RCC 7860 (cell line): ENCODE measurements at regions not wholly inside any gene's neighbourhood (a gene's known extent, or its start where the extent isn't known, plus 50 kb on each side); places are given as distances from the start of the nearest gene placed in this dataset.
"Not testable (repeated sequence)": the region's sequence is repeated elsewhere in the genome, so short reads cannot be mapped to it uniquely, and the experiment has no call there.

Source experiments
- DNase-seq: peaks from one replicate; pipeline ENCODE4 v3.0.0-alpha.2; 2015; ENCODE audit warnings: low spot score
- FAIRE-seq: peaks from 2 replicates; lab custom pipeline; 2012; peaks lifted over from hg19 to GRCh38; lab: Jason Lieb, UNC

DNA sequence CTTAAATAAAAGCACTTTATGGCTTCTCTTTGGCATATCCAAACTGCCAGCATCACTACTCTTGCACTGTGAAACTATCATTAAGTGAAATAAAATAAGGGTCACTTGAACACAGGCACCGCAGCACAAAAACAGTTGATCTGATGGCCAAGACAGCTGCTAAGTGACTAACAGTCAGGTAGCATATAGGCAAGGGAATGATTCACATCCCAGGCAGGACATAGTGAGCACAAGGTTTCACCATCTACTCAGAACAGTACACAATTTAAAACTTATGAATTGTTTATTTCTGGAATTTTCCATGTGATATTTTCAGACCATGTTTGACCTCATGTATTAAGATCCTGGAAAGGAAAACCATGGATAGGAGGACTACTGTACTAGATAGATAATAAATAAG is 214.2 kb downstream of the MREG start:
- peak; percentile 74 for FAIRE-seq
- DNase-seq = peak; percentile 34

DNA sequence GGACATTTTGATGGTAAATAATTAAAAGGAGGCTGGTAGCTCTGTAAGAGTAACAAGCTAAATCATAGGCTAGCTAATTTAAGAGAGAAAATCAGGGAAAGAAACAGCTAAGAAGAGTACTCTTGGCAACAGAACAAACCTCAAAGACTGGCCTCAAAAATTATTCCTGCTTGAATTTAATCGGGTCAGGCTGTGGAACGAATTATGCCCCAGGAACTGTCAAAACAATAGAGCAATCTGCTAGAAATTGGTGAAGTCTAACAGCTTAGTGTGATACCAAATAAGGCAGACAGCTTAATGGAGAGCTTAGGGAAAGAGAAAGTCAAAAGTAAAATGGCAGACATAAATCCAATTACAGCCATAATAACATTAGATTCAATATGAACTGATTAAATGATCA is 215.7 kb downstream of the MREG start:
- FAIRE-seq = no peak
- DNase-seq = no peak

DNA sequence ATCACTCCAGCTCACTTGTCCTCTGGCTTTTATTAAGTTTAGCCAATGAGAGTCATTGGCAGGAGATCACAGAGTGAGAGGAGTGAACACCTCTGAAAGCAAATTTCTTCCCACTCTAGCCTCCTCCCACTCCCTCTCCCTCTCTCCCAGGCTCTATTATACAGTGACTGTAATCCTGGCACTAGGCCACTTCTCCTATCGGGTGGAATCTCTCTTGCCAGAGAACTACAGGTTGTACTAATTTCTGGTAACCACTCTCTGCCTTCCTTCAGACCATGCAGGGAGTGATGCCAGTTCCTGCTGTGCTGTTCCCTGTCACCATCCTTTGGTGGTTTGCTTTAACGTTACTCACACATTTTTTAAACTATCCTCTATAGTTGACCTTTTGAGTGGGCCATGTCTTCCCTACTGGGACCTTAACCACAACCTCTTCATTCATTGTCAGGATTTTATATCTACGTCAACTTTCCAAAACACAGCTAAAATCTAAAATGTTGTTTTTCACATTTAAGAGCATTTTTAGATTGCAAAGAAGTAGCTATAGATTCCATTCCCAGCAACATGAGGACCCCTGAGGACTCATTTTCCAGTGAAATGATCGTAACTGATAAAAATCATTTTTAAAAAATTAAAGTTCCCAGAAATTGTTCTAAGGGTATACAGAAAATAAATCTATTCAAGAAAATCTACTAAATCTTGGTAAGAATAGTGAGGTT is 217.1 kb downstream of the MREG start:
- peak; percentile 98 for FAIRE-seq

DNA sequence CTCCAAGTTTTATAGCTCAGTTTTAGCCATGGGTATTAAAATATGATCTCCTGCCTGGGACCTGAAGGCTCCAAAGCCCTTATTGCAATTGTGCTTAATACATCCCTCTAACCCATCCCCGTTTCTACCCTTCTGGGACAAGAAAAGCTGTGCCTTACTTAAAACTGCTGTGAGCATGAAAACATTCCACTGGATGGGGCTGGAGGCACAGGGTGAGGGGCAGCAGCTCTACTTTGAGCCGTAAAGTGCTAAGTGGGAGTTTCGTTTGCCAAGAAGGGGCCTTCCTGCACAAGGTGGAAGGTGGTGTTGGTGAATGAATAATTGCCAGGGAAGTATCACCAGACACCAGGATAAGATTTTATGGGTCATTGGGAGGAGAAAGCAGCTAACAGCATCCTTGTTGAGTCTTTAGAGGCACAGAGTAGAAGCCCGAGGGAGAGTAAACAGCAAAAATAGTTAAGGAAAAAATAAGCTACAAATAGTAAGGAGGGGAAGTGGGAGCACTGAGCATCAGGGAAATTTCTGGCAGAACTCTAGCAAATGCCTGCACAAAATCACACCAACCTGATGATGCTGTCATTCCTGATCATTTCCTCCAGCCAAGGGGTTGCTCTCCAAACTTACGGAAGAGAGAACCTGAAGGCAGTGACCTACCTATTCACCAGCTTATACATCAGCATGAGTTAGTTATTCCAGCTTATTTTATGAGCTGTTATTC is 218.4 kb downstream of the MREG start:
- DNase-seq (no peak), FAIRE-seq (no peak)

More for the DNA sequence above, 217.1 kb downstream of the MREG start:
- DNase-seq = peak; percentile 99

DNA sequence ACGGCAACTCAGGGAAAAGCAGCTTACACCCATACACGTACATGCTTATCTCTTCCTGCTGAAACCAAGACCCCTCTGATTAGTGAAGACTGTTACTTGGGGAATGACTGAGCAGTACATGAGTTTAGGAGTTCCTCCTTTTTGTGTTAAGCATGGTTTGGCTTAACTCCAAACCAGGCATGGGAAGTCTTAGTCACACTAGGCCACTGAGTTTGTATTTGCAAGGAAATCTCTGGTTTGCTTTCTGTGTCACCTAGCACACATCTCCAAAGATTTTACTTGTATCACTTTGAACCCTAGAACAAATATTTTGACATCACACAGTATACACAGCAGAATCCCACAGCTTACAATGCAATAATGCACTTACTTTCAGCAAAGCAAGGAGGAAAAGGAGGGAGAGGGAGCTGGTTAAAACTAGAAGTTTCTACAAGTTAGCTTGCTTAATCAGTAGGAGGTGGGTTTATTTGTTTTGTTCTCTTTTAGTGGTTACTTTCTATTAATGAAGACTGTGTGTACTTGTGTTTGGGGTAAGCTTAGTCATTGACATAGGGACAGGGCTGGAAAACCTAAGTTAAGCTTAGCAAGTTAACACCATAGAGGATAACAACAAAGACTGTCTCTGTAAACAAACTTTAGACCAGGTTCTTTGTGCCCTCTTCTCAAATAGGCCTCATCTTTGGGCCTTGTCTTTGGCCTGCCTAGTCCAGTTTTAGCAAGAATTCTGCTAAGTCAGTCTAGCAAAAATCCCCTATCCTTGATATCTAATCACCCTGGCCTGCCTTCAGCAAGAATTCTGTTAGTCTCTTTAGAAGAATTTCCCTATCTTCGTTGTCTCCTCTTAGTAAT is 219.4 kb downstream of the MREG start:
- FAIRE-seq (peak; percentile 95), DNase-seq (peak; percentile 96)

DNA sequence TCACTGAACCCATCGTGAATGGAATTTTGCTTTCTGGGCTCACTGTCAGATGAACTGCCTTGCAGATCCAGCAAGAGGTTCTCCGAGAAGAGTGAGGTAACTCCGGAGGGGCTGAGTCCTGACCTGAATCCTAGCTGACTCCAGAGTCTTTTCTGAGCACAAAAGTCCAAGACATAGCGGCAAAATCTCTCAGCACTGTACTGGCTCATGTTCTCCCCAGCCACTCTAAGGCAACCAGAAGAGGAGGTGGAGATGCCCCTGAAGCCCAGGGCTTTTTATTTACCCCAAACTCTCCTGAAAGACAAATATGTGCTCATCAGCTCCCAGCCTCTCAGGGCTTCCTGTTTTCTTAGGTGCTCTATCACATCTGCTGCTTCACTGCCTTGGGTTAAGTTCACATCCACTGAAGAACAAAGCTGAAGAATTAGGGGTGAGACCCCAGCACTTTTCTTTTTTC is 221.8 kb downstream of the MREG start:
- FAIRE-seq = no peak

DNA sequence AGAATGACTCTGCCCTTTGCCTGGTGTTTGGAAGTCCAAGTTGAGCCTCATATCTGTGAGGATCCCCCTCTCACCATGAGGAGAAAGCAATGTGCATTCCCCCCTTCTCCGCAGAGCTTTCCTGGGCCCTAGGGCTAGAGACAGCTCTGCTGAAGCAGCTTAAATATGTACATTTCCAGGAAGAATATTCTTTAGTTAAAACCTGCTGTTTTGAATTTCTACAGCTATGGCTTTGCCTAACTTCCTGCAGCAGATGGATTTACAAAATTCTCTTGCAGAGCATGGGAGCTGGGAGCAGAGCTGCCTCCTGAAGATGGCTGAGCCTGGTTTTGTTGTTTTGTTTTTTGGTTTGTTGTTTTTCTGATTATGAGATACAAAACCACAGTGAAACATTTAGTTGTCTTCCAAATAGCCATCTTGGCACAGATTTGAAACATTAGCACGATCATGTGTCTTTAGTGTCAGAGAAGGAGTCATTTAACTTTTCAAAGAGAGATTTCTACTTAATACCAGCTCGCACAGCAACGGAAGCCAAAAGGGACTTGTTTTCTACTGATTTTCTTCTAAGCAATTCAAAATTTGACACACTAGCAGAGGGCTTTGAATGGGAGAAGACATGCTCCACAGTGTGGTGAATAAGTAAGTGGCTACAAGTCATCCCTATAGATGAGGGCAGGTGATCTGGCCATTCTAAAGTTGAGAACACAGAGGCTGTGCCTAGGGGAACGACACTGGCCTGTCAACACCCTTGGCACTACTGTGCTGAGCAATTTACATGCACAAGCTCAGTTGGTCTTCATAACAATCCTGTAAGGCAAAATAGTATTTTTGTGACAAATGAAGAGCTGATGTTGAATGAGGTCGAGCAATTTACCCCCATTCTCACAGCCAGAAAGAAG is 222.6 kb downstream of the MREG start:
- FAIRE-seq (no peak), DNase-seq (no peak)

More for the DNA sequence above, 221.8 kb downstream of the MREG start:
- no peak for DNase-seq

DNA sequence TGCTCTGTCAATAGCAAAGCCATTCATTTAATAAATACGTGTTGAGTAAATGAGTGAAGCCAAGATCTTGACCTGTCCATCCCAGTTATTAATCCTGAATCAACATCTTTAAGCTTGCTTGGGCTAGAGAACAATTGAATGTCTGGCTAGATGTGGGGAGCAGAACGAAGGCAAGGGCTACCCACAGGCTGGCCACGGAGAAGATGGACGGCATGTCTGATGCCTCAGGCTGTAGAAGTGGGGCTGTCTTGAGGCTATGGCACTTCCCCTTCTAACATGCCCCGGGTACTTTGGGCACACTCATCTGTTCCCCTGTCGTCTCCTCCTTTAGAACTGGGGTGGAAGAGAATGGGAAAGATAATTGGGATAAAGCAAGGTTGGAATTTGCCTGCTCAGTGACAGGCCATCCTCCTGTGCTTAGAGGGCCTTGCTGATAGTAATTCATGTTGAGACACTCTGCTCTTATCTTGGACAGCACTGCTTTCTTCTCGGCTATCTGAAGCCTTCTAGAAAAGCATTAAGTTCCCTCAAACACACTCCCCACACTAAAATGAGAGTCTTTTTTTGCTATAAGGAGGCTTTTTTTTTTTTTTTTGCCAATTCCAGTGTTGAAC is 225.7 kb downstream of the MREG start:
- FAIRE-seq (no peak), DNase-seq (no peak)

DNA sequence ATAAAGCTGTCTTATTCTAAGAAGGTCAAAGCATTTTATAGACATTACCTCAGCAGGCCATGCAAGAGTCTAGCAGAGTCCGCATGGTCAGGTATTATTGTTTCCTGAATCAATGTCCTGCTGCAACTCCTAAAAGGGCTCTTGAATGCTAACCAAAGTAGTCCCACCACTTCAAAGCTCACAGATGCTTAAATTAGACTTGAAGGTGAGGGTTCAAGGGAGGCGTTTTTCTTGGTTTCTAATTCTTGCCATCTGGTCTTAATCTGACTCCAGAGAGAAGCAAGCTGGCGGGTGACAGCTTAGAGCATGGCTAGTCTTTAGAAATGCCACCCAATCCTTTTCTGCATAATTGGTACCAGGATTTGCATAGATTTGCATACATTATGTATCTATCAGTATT is 226.3 kb downstream of the MREG start:
- DNase-seq = no peak
- FAIRE-seq = no peak

DNA sequence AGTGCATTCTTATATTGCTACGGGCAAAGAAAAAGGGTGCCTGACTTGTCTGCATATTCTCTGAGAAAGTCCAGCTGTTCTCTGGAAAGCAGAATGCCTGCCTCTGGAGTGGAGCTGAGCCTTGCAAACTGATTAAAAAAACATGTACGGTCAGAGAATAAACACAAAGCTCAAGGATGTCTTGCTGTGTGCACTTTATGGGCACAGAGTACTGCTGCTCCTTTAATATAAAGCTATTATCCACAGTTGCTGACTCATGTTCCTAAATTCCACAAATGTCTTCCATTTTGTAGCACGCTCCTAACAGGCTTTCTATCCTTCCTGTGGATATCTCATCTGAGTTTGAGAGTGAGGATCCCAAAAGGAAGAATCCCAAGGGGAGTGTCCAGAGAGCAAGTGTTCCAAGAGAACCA is 229.0 kb downstream of the MREG start:
- no peak for DNase-seq
- no peak for FAIRE-seq

DNA sequence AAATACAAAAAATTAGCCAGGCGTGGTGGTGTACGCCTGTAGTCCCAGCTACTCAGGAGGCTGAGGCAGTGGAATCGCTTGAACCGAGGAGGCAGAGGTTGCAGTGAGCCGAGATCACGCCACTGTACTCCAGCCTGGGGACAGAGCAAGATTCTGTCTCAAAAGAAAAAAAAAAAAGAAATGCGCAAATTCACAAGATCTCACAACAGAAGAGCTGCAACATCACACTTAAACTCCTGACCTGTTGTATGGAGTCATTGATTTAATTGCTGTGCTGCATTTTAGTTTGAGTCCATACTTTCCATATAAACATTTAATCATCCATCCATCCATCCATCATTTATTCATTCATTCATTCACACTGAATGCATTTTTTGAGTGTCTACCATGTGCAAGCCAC is 229.7 kb downstream of the MREG start:
- not testable (repeated sequence) for DNase-seq, FAIRE-seq

DNA sequence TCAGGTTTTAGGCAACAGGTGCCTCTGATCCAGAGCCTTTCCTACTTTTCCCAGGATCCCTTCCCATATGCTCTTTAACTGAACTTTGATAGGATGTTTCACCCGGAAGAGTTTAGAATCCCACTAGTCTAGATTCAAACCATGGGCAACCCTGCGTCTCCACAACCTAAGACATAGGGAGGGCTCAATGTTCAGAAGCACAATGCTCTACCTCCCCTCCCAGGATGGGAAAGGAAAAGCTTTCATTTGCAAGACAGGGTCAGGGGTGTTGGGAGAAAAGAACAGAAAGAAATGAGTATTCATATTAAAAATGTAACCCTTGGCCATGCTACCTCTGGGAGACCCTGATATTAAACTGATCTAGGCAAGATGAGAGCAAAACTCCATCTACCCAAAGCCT is 230.4 kb downstream of the MREG start:
- FAIRE-seq = no peak
- DNase-seq = no peak

DNA sequence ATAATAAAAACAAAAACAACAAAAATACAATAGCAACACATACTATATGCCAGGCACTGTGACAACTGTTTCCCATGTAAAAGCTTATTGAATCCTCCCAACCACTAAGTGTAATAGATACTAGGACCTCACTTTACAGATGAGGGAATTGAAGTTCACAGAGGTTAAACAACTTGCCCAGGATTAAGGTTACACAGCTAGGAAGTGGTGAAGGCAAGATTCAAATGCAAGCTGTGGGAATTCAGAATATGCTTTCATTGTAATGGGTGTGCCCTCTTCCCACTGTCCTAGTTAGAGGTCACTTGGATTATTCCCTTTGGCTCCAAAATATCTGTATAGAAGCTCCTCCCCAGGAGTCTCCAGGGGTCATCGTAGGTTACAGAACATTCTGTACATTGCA is 231.1 kb downstream of the MREG start:
- DNase-seq (no peak), FAIRE-seq (no peak)

DNA sequence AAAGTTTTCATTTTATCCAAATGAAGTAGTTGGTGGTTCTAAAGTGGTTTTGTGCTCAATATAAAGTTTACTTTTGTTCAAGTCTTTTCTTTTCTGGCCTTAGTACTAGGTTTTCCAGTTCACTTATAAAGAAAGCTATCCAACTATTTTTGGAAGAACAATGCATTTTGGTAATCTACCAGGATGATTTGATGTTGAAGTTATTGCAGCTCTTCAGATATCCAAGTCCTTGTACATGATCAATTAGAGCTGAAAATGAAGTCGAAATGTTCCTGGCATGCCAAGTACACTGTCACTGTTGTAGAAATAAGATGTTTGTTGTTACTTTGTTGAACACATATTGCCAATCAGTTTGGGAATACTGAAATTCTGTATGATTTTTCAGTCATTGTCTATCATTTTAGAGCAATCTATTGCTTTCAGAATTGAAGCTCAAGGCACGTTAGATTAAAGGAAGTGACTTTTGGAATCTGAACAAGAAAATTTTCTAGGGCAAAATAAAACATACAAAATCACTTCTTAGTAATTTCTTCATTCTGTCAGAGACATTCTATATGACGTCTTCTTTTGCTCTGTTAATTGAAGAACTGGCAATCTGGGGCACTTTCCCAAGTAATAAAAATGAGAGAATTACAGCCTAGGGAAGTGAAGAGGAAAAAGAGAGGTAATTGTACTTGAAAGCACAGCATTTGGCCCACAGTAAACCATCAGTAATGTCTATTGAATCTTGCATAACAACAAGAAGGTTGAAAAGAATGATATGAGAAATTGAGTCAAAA is 232.3 kb downstream of the MREG start:
- no peak for FAIRE-seq
- DNase-seq = no peak

DNA sequence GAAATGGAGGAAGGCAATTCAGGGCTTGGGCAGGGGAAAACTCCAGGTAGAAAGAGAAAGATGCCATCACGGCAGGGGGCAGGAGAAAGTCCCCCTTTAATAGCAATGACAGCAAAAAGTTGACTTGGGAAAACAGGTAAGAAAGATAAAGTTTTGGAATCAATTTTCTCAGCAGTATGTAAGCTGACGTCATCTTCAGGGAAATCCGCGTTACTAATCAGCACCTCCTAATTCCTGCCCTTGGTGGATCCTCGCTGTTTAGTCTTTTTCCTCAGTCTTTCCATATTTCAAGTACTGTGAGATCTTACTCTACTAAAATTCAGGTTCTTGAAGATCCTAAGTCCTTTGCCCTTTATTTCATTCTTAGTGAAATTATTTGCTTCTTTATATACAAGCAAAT is 233.0 kb downstream of the MREG start:
- FAIRE-seq = no peak
- no peak for DNase-seq

DNA sequence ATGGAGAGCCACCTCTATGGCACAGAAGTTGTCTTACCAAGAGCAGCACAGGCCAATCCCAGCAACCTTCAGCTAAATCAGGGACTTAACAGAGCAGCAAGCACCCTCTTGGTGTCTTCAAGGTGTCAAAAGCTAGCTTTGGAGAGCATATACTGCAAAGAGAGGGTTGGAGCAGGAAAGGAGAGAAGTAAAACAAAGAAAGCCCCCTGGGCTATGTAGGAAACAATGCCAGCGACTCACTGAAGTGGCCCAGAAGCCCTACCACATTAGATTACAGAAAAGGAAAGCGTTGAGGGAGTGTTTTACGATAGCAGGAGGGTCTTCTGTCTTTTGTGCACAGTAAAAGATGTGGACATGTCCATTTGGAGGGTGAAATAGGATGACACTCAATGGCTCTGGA is 233.4 kb downstream of the MREG start:
- no peak for FAIRE-seq
- DNase-seq = no peak

DNA sequence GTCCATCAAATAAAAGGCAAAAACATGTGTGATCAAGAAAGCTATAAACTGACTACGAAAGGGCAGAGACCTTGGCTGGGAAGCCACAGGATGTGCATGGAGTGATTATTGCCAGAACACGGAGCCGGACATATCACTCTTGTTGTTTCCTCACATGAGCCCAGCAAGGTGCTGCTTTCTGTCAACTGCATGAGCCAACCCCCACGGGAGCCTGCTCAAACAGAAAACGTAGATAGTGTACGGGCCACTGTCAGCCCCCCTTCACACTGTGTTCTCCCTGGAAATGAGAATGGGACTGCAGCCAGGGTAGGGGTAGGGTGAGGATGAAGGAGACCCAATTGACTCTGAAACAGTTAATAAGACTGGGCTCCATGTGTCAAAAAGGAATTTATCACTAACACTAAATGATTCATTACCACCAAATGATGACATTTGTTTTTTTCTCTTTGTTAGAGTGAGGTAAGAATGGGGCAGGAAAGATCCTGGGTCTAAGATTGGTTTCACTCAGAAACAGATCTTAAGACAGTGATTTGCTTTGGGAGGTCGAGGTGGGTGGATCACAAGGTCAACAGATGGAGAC is 235.8 kb downstream of the MREG start:
- FAIRE-seq = no peak

DNA sequence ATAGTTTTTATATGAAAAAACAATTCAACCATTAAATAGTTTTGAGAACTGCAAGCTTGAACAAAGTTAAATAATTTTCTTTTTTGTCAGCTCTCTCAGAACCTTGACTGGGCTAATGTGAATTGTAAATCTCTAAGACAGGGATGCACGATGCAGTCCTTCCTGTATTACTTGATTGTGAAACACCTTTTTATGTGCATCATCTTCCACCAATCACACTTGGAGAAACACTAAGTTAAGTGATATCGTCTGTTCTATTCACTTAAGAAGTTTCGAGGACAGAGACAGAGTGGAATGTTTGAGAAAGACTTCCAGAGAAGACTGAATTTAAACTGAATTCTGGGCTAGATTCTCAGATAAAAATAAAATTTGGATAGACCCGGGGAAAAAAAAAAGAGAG is 238.2 kb downstream of the MREG start:
- DNase-seq (no peak), FAIRE-seq (no peak)

More for the DNA sequence above, 235.8 kb downstream of the MREG start:
- no peak for DNase-seq

DNA sequence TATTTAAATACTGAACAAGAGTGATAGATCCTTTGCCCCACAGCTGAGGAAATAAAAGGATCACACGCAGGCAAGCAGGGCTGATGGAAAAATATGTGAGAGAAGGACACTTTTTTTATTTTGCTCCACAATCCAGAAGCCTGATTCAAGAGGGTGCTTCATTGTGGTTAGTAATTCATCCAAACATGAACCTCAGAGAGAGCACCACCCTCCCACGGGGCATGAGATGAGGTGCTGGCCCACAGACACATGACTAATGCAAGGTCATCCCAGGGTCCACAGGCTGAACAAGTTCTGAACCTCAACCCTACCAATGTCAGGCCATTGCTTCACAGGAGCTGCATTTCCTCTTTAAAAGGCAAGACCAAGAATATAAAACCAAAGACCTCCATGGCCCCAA is 239.6 kb downstream of the MREG start:
- peak; percentile 99 for FAIRE-seq
- DNase-seq = peak; percentile 96
